Activated naive CD4-positive, alpha-beta T cell treated with Interleukin-2 at 50 U/mL for 16 hours (primary cell): ENCODE measurements at regions not wholly inside any gene's neighbourhood (a gene's known extent, or its start where the extent isn't known, plus 50 kb on each side); places are given as distances from the start of the nearest gene placed in this dataset.
"Not testable (repeated sequence)": the region's sequence is repeated elsewhere in the genome, so short reads cannot be mapped to it uniquely, and the experiment has no call there.

Experiments
- DNase-seq: peaks from one replicate; pipeline ENCODE4 v3.0.0-alpha.2; 2020

- DNase-seq, result no peak
These were observed 75.7 kb upstream of the NANOS1 start for GRCh38 chr10:118953598-118954393.

DNA sequence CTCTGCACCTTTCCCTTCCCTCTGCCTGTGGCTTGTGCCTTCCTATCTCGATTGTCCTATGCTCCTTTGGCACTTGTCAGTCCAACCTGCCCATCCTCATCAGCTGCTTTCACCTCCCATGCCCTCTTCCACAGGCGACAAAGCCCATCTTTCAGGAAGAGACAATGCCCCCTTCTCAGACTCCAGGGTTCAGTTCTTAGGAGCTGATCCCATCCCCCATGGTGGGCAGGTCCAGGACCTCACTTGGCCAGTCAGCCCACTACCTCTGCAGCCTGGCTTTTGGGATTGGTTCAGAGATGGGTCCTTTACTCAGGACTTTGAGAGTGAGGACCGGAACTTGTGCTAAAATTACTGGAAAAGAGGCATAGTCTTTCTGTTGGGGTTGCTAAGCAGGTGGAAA is 74.0 kb upstream of the NANOS1 start:
- no peak for DNase-seq

GRCh38 chr10:118955951-118956801 is 73.3 kb upstream of the NANOS1 start:
- no peak for DNase-seq

DNA sequence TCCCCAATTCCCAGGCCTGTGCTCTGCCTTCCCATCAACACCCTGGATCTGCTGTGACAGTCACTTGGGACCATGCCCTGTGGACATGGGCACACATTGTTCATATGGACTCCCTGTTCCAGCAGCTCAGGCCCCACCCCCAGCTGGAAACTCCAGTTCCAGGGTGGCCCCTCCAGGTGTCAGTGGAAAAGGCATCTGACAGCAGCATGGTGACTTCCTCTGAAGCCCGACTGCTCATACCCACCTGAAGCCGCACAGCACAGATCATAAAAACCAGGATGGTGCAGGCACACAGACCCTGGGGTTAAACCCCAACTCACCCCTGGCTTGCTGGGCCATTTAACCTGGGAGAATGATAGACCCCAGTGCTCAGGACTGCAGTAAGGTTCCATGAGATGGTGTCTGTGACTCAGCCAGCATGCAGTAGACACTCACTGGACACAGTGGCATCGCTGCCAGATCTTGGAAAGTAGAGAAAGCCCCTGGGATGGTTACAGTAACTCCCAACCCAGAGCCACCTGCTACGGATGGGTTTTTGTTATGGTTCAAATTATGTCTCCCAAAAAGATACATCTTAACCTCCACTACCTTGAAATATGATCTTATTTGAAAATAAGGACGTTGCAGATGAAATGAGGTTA is 72.6 kb upstream of the NANOS1 start:
- DNase-seq, result no peak

DNA sequence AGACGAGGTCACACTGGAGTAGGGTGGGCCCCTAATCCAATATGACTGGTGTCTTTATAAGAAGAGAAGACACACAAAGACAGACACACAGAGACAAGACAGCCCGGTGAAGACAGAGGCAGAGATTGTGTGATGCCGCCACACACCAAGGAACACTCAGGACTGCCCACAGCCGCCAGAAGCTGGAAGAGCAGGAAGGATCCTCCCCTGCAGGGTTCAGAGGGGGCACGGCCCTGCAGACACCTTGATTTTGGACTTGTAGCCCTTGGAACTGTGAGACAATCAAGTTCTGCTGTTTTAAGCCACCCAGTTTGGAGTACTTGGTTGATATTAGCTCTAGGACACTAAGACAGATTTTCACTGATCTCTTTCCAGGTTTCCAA is 72.1 kb upstream of the NANOS1 start:
- DNase-seq, result no peak

GRCh38 chr10:118957966-118958365 is 71.5 kb upstream of the NANOS1 start:
- no peak for DNase-seq

- no peak for DNase-seq
These were observed 71.0 kb upstream of the NANOS1 start for GRCh38 chr10:118958559-118958958.

DNA sequence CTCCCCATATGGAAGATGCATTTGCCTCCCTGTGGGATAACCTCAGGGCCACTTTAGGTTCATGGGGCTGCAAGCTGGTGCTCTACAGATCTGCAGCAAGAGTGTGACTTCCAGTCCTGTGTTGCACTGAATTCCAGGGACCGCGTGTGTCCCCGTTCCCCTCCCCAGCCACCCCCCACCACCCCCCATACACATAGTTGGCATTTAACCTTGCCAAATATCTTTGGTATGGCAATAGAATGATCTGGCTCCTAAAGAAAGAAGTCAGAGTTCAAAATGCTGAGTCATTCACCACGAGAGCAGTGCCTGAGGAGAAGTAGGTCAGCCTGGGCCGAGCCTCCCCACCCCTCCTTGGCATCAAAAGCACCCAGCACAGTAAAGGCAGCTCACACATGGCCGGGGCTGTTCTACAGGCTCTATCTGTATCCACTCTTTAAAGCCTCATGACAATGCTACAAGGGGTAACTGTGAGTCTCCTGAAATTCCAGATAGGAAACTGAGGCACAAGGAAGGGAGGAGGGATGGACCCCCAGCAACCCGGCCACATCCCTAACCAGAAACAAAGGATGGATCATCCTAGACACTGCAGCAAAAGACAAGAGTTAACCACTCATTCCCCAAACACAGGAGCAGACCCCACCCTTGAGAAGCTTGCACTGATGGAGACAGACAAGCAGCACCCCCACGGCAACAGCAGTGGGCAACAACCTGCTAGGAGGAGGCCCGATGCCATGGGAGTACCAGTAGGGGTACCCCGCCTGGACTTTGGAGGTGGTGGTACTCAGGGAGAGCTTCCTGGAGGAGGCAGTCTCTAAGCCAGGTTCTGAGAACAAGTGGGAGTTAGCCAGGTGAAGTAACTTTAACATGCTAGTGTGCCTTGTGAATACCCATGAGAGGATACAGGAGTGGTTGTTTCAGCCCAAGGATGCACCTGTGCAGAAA is 70.3 kb upstream of the NANOS1 start:
- no peak for DNase-seq

- no peak for DNase-seq
These were observed 69.1 kb upstream of the NANOS1 start for GRCh38 chr10:118960157-118961090.

- DNase-seq, result no peak
These were observed 68.1 kb upstream of the NANOS1 start for GRCh38 chr10:118961436-118961835.

- DNase-seq, result not testable (repeated sequence)
These were observed 67.1 kb upstream of the NANOS1 start for GRCh38 chr10:118962331-118962868.

DNA sequence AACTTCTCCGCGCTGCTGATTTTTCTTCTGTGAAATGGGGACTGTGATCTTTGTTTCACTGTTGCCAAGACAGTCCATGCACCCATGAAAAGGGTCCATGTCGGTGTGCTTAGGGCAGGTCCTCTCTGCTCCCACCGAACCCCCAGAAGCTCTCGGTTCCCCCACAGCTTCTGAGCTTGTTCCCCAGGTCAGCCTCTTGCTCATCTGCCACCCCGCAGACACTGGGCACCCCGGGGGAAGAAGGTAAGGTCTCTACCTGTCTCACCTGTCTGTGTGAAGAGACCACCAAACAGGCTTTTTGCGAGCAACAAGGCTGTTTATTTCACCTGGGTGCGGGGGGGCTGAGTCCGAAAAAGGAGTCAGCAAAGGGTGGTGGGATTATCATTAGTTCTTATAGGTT is 66.2 kb upstream of the NANOS1 start:
- no peak for DNase-seq

DNA sequence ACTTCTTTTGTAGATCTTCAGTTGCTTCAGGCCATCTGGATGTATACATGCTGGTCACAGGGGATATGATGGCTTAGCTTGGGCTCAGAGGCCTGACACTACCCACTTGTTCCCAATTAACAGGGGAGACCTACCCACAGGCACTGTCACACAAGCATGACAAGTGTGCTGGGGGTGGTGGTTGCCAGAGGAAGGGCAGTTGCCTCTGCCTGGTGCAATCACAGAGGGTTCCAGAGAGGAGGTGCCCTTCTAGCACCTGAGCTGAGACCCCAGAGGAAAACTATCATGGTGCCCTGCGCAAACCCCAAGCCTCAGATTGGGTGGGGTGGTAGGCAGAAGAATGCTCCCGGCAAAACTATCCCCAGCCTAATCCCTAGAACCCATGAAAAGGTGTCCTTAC is 65.6 kb upstream of the NANOS1 start:
- DNase-seq, result no peak

DNA sequence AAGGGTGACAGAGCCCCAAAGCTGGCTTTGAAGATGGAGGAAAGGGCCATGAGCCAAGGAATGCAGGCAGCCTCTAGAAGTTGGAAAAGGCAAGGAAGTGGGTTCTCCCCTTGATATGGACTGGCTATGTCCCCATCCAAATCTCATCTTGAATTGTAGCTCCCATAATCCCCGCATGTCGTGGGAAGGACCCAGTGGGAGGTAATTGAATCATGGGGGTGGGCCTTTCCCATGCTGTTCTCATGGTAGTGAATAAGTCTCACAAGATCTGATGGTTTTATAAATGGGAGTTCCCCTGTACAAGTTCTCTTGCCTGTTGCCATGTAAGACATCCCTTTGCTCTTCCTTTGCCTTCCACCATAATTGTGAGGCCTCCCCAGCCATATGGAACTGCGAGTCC is 65.0 kb upstream of the NANOS1 start:
- DNase-seq, result not testable (repeated sequence)

DNA sequence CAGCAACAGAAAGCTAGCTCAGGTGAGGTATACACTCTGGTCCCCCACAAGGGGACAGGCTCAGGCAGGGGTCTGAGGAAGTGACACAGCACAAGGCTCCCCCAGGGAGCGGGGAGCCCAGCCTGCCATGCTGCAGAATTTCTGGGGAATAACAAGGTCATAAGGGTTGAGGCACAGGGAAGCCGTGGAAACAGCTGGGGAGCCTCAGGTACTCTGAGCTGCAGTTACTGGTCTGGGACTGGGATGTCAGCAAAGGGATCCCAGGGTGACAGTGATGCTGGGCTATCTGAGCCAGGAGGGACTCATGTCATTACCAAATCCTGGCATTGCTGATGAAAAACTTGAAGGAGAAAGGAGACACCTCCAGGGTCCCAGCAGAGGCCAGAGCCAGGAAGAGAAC is 64.4 kb upstream of the NANOS1 start:
- DNase-seq, result no peak

- no peak for DNase-seq
These were observed 63.9 kb upstream of the NANOS1 start for GRCh38 chr10:118965645-118966044.

DNA sequence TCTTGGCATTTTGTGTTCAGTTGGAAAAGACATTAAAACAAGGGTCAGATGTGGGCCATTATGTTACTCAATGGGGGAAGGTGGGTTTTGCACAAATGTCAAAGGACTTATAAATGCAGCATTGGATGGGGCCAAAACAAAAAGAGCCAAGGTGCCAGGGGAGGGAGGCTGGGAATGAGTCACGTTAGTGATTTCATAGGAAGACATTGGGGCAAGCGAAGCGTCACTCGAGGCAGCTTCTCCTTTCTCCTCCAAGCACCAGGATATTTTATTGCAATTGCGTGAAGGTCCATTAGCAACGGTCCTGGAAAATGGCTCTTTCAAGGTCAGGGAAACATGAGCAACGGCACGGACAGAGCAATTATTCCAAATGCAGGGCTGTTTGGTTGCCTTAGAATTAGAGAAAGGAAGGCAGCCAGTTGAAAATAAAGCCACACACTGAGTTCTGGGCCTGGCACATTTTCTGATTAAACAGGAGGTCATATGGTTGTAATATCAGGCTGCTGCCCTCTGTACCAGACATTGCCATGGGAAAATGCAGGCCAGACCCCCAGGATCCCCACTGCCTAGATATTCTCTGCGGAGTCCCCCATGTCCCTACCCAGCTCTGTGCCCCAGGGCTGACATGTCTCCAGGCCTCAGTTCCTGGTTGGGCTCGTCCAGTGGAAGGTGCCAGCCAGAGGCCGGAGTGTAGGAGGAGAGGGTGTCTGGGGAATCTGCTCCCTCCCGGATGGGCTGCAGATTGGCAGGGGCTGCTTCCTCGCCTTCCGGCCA is 63.3 kb upstream of the NANOS1 start:
- no peak for DNase-seq

GRCh38 chr10:118966850-118967125 is 62.7 kb upstream of the NANOS1 start:
- DNase-seq, result no peak

DNA sequence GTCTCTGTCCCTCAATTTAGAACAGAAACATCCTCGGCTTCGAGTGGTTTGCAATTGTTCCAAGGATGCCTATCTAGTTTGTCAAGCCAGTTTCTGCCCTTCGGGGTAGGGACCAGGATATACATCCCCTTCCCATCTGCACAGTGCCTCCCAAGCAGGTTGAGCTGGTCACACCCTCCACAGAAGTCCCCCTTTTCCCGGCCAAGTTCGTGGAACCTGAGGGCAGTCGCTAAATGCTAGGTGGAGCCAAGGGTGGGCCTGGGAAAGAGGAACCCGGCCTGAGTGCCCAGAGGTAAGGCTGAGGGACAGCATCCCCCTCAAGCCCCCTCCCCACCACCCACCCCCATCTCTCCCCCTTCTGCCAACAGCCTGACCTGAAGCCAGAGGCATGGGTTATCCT is 62.4 kb upstream of the NANOS1 start:
- no peak for DNase-seq

GRCh38 chr10:118968060-118968459 is 61.5 kb upstream of the NANOS1 start:
- no peak for DNase-seq

DNA sequence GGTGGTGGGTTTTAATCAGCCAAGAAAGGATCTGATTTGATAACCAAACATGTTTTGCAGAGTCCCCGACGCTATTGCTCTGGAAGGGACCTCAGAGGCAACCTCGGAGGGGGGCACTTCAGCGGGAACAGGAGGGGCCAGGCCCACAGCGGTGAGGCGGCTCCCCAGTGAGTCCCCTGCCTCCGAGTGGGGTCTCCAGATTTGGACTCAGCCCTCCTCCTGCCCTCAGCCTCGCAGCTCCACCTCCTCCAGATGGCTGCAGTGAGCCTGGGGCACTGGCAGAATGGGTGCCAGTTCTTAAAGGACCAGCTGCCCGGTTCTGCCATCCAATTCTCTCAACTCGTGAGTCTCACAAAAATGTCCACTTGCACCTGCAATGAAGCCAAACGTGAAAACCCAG is 61.0 kb upstream of the NANOS1 start:
- no peak for DNase-seq
